GM12878 (cell line): ENCODE measurements at regions not wholly inside any gene's neighbourhood (a gene's known extent, or its start where the extent isn't known, plus 50 kb on each side); places are given as distances from the start of the nearest gene placed in this dataset.
A peak's percentile ranks its signal among the peaks of the same experiment; 100 is the strongest.

Experiments
- ATAC-seq: fragments of 200-7000 bp; cut with Tn5 transposase; 3 replicates; pipeline ENCODE4 v1.9.1; 2020; ENCODE audit warnings: mild to moderate bottlenecking, moderate library complexity
- BruUV-seq: library from RNA; stranded (reverse); fragments of 400-500 nt; replicated peaks from 2 replicates; lab custom pipeline; 2021; lab: Mats Ljungman, UMichigan
- CTCF ChIA-PET: fragments of 300-600 bp; sonication (Branson Sonifier 250); formaldehyde crosslinking; extraction: SDS; loops from one replicate; lab custom pipeline; 2021; ENCODE audit warnings: inconsistent platforms; lab: Yijun Ruan, JAX
- POLR2A ChIA-PET: fragments of 350-600 bp; formaldehyde crosslinking; extraction: SDS; loops from one replicate; lab custom pipeline; 2021; ENCODE audit warnings: inconsistent platforms; lab: Charles Lee
- RAD21 ChIA-PET: fragments of 300-600 bp; sonication (Branson Sonifier 250); formaldehyde crosslinking; loops from one replicate; lab custom pipeline; 2023; ENCODE audit warnings: antibody characterized with exemption; ENCODE audit not compliant: unreplicated experiment; lab: Charles Lee
- SMC1A ChIA-PET: fragments of 300-600 bp; sonication (Branson Sonifier 250); formaldehyde crosslinking; loops from one replicate; lab custom pipeline; 2023; ENCODE audit not compliant: unreplicated experiment, uncharacterized antibody; lab: Charles Lee
- DNase-seq: peaks from one replicate; pipeline ENCODE4 v3.0.0-alpha.2; 2011; ENCODE audit warnings: low read depth, low spot score
- FAIRE-seq: peaks from 3 replicates; lab custom pipeline; 2011; peaks lifted over from hg19 to GRCh38; lab: Jason Lieb, UNC
- H2AFZ ChIP-seq: 2 replicates; pipeline ENCODE4 v1.6.0; 2011; ENCODE audit warnings: low read depth, low read length, control low read depth; ENCODE audit not compliant: control insufficient read depth
- H3K27ac ChIP-seq: 2 replicates; pipeline ENCODE4 v1.5.1; 2011; ENCODE audit warnings: control low read depth; ENCODE audit not compliant: control insufficient read depth, insufficient read depth
- H3K27me3 ChIP-seq, 2 experiments: replicated peaks in 1 of 2; 2 replicates each; pipeline versions ENCODE4 v1.6.0 to v1.6.1; 2011; ENCODE audit warnings: low read length in 1 of 2; ENCODE audit not compliant: control insufficient read depth in 2 of 2, insufficient read depth in 2 of 2
- H3K36me3 ChIP-seq, 2 experiments: 2 replicates each; pipeline ENCODE4 v1.5.1; 2011; ENCODE audit warnings: low read length in 1 of 2; ENCODE audit not compliant: control insufficient read depth in 2 of 2, insufficient read depth in 2 of 2
- H3K4me1 ChIP-seq: 2 replicates; pipeline ENCODE4 v1.6.1; 2011; ENCODE audit warnings: mild to moderate bottlenecking, low read length, moderate library complexity, mixed read lengths; ENCODE audit not compliant: control insufficient read depth, insufficient read depth
- H3K4me2 ChIP-seq: 2 replicates; pipeline ENCODE4 v1.6.0; 2011; ENCODE audit warnings: control low read depth; ENCODE audit not compliant: control insufficient read depth, insufficient read depth
- H3K4me3 ChIP-seq: fragments of 200-600 bp; sonication (generic); 2 replicates; pipeline ENCODE4 v1.5.1; 2016
- H3K79me2 ChIP-seq: 2 replicates; pipeline ENCODE4 v1.6.0; 2011; ENCODE audit warnings: low read length; ENCODE audit not compliant: control insufficient read depth, insufficient read depth
- H3K9ac ChIP-seq: 2 replicates; pipeline ENCODE4 v1.8.0; 2011; ENCODE audit warnings: low read length, control low read depth, mixed read lengths; ENCODE audit not compliant: control insufficient read depth, insufficient read depth
- H3K9me3 ChIP-seq: replicated peaks from 3 replicates; pipeline ENCODE4 v1.5.1; 2011; ENCODE audit warnings: mild to moderate bottlenecking, low read length; ENCODE audit not compliant: control insufficient read depth, insufficient read depth
- H4K20me1 ChIP-seq: 2 replicates; pipeline ENCODE4 v1.6.0; 2011; ENCODE audit not compliant: control insufficient read depth, insufficient read depth
- BCL11A ChIP-seq: IDR thresholded peaks from 2 replicates; pipeline ENCODE4 v1.6.1; 2011; ENCODE audit warnings: low read depth, low read length
- BRCA1 ChIP-seq: IDR thresholded peaks from 2 replicates; pipeline ENCODE4 v1.6.1; 2011; ENCODE audit warnings: low read depth, low read length, improper control_type of control experiment
- CBFB ChIP-seq: IDR thresholded peaks from 2 replicates; pipeline ENCODE4 v1.6.1; 2016; ENCODE audit warnings: antibody characterized with exemption, low read depth
- HDAC2 ChIP-seq: fragments of 200-600 bp; sonication (generic); IDR thresholded peaks from 2 replicates; pipeline ENCODE4 v1.6.1; 2017
- JUNB ChIP-seq: IDR thresholded peaks from 2 replicates; pipeline ENCODE4 v1.6.1; 2016; ENCODE audit warnings: antibody characterized with exemption, mild to moderate bottlenecking
- MXI1 ChIP-seq: fragments of 150-350 bp; IDR thresholded peaks from 2 replicates; pipeline ENCODE4 v1.6.1; 2011; ENCODE audit warnings: low read depth, mild to moderate bottlenecking, inconsistent platforms, low read length, improper control_type of control experiment
- NFYB ChIP-seq: IDR thresholded peaks from 2 replicates; pipeline ENCODE4 v1.6.1; 2011; ENCODE audit warnings: low read depth, mild to moderate bottlenecking, low read length, improper control_type of control experiment, moderate library complexity; ENCODE audit not compliant: insufficient read depth
- NR2C1 ChIP-seq: fragments of 450-650 bp; IDR thresholded peaks from 2 replicates; pipeline ENCODE4 v1.6.1; 2017; ENCODE audit warnings: antibody characterized with exemption, mild to moderate bottlenecking, moderate library complexity
- SIN3A ChIP-seq: IDR thresholded peaks from 2 replicates; pipeline ENCODE4 v1.6.1; 2012; ENCODE audit warnings: low read depth, low read length, improper control_type of control experiment
- WGBS: methylation state at CpG from one replicate; pipeline ENCODE4 v1.1.6; 2016; ENCODE audit warnings: low lambda C conversion rate; ENCODE audit not compliant: insufficient replicate concordance, insufficient coverage; ENCODE audit errors: missing lambda C conversion rate; 5-methylcytosine and 5-hydroxymethylcytosine counted together
- in situ Hi-C: fragments of 300-500 bp; cut with MboI; formaldehyde crosslinking; loops from 9 replicates; pipeline ENCODE4 v1.14.3; 2018; ENCODE audit warnings: mixed read lengths
- intact Hi-C: fragments of 100-400 bp; cut with micrococcal nuclease; formaldehyde crosslinking; loops from one replicate; pipeline ENCODE4 v1.14.2; 2022; ENCODE audit not compliant: unreplicated experiment
- TF ChIP-seq, protein P1 (sequence below): IDR thresholded peaks from 2 replicates; pipeline ENCODE4 v1.6.1; 2012; ENCODE audit warnings: low read length, inconsistent platforms
- TF ChIP-seq, protein P2 (sequence below): IDR thresholded peaks from 2 replicates; pipeline ENCODE4 v1.6.1; 2012; ENCODE audit warnings: low read depth, low read length, improper control_type of control experiment
- TF ChIP-seq, protein P3 (sequence below): IDR thresholded peaks from 2 replicates; pipeline ENCODE4 v1.6.1; 2011; ENCODE audit warnings: mild to moderate bottlenecking, low read depth, low read length, moderate library complexity; ENCODE audit not compliant: insufficient replicate concordance
- TF ChIP-seq, protein P4 (sequence below): IDR thresholded peaks from 2 replicates; pipeline ENCODE4 v1.6.1; 2012; ENCODE audit warnings: low read depth, low read length, improper control_type of control experiment

DNA sequence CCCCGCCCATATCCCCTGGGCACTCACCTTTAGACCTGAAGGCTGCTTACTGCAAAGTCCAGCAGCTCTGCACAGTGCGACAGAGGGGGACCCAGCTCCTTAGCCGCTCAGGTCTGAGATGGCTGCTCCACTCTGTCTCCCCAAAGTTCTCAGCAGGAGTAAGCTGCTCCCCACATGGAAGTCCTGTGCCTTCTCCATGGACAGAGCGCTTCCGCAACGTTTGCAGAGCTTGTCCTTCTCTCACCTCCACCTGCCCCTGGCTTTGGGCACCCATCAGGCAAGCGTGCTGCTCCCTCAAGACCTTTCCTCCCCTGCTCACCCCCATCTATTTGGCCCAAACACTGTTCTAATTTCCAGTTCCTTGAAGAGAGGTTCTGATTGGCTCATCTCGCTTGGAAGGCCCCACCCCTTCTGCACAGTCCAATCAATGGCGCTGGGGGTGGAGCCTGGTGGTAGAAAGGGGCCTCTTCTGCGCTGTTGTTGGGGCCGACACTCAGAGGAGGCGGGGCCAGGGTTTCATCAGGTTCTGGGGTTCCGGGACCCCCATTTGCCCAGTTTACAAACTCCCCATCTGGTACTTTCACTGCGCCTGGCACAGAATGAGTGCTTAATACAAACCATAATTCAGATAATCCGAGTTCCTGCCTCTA lies 137.2 kb downstream of the CYLD start:
- FAIRE-seq (no peak), DNase-seq (no peak), ATAC-seq (no peak)
- intact Hi-C loops, result no loop called here
- RAD21 ChIA-PET, result no interaction called here
- no peak overlapping the region for H3K27ac ChIP-seq
- no peaks in the 10 kb centered on the region for H3K79me2 ChIP-seq
- SMC1A ChIA-PET, result interaction anchor here (1.7 kb wide), 1 partner anchor 881 kb away, joined by 3 read pairs; no protein-coding TSS in a partner anchor
- no peak overlapping the region for H3K9ac ChIP-seq
- no peak overlapping the region for H3K4me2 ChIP-seq
- no TSS peak for BruUV-seq
- H3K27me3 ChIP-seq, result no peaks in the 10 kb centered on the region; a peak in 1 of 4 replicates
- no peak overlapping the region for H3K4me3 ChIP-seq
- no peaks in the 10 kb centered on the region for H3K36me3 ChIP-seq
- no peaks in the 10 kb centered on the region for H3K9me3 ChIP-seq
- CTCF ChIA-PET, result no interaction called here
- H3K4me1 ChIP-seq, result no peaks in the 10 kb centered on the region
- WGBS, result 50% methylated on average over 15 of the region's 15 CpGs
- no peak for TF ChIP-seq NR2C1
- peak; percentile 31; the same call in 1 of the 2 replicates for TF ChIP-seq NFYB
- TF ChIP-seq, protein P1, sequence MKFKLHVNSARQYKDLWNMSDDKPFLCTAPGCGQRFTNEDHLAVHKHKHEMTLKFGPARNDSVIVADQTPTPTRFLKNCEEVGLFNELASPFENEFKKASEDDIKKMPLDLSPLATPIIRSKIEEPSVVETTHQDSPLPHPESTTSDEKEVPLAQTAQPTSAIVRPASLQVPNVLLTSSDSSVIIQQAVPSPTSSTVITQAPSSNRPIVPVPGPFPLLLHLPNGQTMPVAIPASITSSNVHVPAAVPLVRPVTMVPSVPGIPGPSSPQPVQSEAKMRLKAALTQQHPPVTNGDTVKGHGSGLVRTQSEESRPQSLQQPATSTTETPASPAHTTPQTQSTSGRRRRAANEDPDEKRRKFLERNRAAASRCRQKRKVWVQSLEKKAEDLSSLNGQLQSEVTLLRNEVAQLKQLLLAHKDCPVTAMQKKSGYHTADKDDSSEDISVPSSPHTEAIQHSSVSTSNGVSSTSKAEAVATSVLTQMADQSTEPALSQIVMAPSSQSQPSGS, result no peak
- no peak overlapping the region for H2AFZ ChIP-seq
- H4K20me1 ChIP-seq, result no peaks in the 10 kb centered on the region
- POLR2A ChIA-PET, result no interaction called here
- in situ Hi-C loops, result no loop called here

DNA sequence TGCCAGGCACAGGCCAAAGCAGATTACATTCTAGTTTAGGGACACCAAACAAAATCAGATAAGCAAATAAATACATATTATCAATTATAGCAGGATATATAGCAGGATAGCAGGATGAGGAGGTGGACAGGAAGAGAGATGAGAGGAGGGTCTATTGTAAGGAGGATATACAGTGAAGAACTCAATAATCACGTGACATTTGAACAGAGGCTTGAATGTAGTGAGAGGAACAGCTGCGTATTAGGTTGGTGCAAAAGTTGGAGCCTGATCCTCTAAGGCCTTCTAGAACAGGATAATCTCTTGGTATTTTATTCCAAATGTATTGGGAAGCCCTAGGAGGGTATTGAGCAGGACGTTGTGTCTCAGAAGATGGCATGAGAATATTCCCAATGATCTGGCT lies 136.7 kb downstream of the CYLD start:
- CTCF ChIA-PET, result no interaction called here
- intact Hi-C loops, result no loop called here
- RAD21 ChIA-PET, result no interaction called here
- Histone ChIP-seq H3K9ac (no peak overlapping the region), H2AFZ (no peak overlapping the region), H3K4me3 (no peak overlapping the region), H3K79me2 (no peaks in the 10 kb centered on the region), H3K4me2 (no peak overlapping the region), H3K27ac (no peak overlapping the region), H3K9me3 (no peaks in the 10 kb centered on the region), H4K20me1 (no peaks in the 10 kb centered on the region), H3K4me1 (no peaks in the 10 kb centered on the region), H3K36me3 (no peaks in the 10 kb centered on the region), H3K27me3 (no peaks in the 10 kb centered on the region; a peak in 1 of 4 replicates)
- no peak for FAIRE-seq
- no TSS peak for BruUV-seq
- in situ Hi-C loops, result no loop called here
- no peak for DNase-seq
- POLR2A ChIA-PET, result no interaction called here
- no peak for ATAC-seq
- WGBS, result 25% methylated on average over 3 of the region's 3 CpGs
- SMC1A ChIA-PET, result interaction anchor here (1.7 kb wide), 1 partner anchor 881 kb away, joined by 3 read pairs; no protein-coding TSS in a partner anchor
- TF ChIP-seq MXI1, result no peak
- TF ChIP-seq, protein P2, sequence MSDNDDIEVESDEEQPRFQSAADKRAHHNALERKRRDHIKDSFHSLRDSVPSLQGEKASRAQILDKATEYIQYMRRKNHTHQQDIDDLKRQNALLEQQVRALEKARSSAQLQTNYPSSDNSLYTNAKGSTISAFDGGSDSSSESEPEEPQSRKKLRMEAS, result no peak
- TF ChIP-seq, protein P3, sequence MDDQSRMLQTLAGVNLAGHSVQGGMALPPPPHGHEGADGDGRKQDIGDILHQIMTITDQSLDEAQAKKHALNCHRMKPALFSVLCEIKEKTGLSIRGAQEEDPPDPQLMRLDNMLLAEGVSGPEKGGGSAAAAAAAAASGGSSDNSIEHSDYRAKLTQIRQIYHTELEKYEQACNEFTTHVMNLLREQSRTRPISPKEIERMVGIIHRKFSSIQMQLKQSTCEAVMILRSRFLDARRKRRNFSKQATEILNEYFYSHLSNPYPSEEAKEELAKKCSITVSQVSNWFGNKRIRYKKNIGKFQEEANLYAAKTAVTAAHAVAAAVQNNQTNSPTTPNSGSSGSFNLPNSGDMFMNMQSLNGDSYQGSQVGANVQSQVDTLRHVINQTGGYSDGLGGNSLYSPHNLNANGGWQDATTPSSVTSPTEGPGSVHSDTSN, result no peak
- TF ChIP-seq JUNB, result no peak
- TF ChIP-seq SIN3A, result no peak
- no peak for TF ChIP-seq BRCA1
- no peak for TF ChIP-seq BCL11A
- no peak for TF ChIP-seq CBFB
- TF ChIP-seq, protein P4, sequence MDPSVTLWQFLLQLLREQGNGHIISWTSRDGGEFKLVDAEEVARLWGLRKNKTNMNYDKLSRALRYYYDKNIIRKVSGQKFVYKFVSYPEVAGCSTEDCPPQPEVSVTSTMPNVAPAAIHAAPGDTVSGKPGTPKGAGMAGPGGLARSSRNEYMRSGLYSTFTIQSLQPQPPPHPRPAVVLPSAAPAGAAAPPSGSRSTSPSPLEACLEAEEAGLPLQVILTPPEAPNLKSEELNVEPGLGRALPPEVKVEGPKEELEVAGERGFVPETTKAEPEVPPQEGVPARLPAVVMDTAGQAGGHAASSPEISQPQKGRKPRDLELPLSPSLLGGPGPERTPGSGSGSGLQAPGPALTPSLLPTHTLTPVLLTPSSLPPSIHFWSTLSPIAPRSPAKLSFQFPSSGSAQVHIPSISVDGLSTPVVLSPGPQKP, result no peak
- no peak for TF ChIP-seq HDAC2
